Panc1 (cell line): ENCODE measurements at regions not wholly inside any gene's neighbourhood (a gene's known extent, or its start where the extent isn't known, plus 50 kb on each side); places are given as distances from the start of the nearest gene placed in this dataset.

ENCODE experiments used
- ATAC-seq: fragments of 200-7000 bp; cut with Tn5 transposase; 2 replicates; pipeline ENCODE4 v1.9.1; 2020; ENCODE audit warnings: mild to moderate bottlenecking, moderate library complexity
- BruUV-seq: library from RNA; stranded (reverse); fragments of 400-500 nt; replicated peaks from 2 replicates; lab custom pipeline; 2021; lab: Mats Ljungman, UMichigan
- CTCF ChIA-PET: fragments of 300-600 bp; sonication (Branson Sonifier 250); formaldehyde crosslinking; loops from one replicate; lab custom pipeline; 2022; ENCODE audit warnings: antibody characterized with exemption; lab: Charles Lee
- POLR2A ChIA-PET: fragments of 300-600 bp; sonication (Branson Sonifier 250); formaldehyde crosslinking; loops from one replicate; lab custom pipeline; 2022; ENCODE audit warnings: antibody characterized with exemption; lab: Charles Lee
- DNase-seq: peaks from one replicate; pipeline ENCODE4 v3.0.0-alpha.2; 2010; ENCODE audit warnings: low read depth, low spot score
- H3K27ac ChIP-seq: 2 replicates; pipeline ENCODE4 v1.5.1; 2011; ENCODE audit warnings: mild to moderate bottlenecking, low read length, inconsistent platforms
- H3K27me3 ChIP-seq: fragments of 200-500 bp; sonication (Bioruptor generic); 2 replicates; pipeline ENCODE4 v1.6.0; 2014; ENCODE audit warnings: low read length, inconsistent platforms; ENCODE audit not compliant: control insufficient read depth, insufficient read depth
- H3K36me3 ChIP-seq: fragments of 200-500 bp; sonication (Bioruptor generic); 2 replicates; pipeline ENCODE4 v1.5.1; 2014; ENCODE audit warnings: inconsistent platforms, mild to moderate bottlenecking, low read length, moderate library complexity; ENCODE audit not compliant: control insufficient read depth, insufficient read depth
- H3K4me1 ChIP-seq: 2 replicates; pipeline ENCODE4 v1.5.1; 2011; ENCODE audit warnings: inconsistent platforms, mild to moderate bottlenecking, low read length, moderate library complexity; ENCODE audit not compliant: control insufficient read depth, insufficient read depth
- H3K4me3 ChIP-seq, 2 experiments: 2 replicates each; pipeline ENCODE4 v1.5.1; 2011 to 2012; ENCODE audit warnings: low read depth in 2 of 2, low read length in 2 of 2, mild to moderate bottlenecking in 2 of 2, inconsistent platforms in 1 of 2, moderate library complexity in 1 of 2
- H3K9me3 ChIP-seq: fragments of 200-500 bp; sonication (Bioruptor generic); 2 replicates; pipeline ENCODE4 v1.5.1; 2014; ENCODE audit warnings: low read depth, mild to moderate bottlenecking, inconsistent platforms, low read length, moderate library complexity; ENCODE audit not compliant: control insufficient read depth, insufficient read depth
- POLR2AphosphoS5 ChIP-seq: IDR thresholded peaks from 2 replicates; pipeline ENCODE4 v1.6.1; 2012; ENCODE audit warnings: mild to moderate bottlenecking, low read depth, low read length, moderate library complexity
- REST ChIP-seq, 2 experiments: IDR thresholded peaks; 2 replicates each; pipeline ENCODE4 v1.6.1; 2011 to 2012; ENCODE audit warnings: low read depth in 2 of 2, control low read depth in 1 of 2, low read length in 1 of 2, mild to moderate bottlenecking in 1 of 2, moderate library complexity in 1 of 2; ENCODE audit not compliant: insufficient read depth in 1 of 2
- SIN3A ChIP-seq: IDR thresholded peaks from 2 replicates; pipeline ENCODE4 v1.6.1; 2012; ENCODE audit warnings: low read depth, mild to moderate bottlenecking, low read length, moderate library complexity, borderline replicate concordance; ENCODE audit not compliant: insufficient read depth
- TCF7L2 ChIP-seq: IDR thresholded peaks from 2 replicates; pipeline ENCODE4 v1.6.1; 2011; ENCODE audit warnings: mild to moderate bottlenecking, low read depth, low read length, inconsistent platforms
- in situ Hi-C: cut with HindIII; loops from 2 replicates; pipeline ENCODE4 v1.10.0; 2016; ENCODE audit warnings: low sequenced_read_pairs, low pct_unique_long_range_greater_than_20kb
- intact Hi-C: fragments of 100-400 bp; cut with micrococcal nuclease; formaldehyde crosslinking; loops from one replicate; pipeline ENCODE4 v1.10.0; 2022; ENCODE audit not compliant: unreplicated experiment
- TF ChIP-seq, protein P1 (sequence below): fragments of 450-650 bp; IDR thresholded peaks from 2 replicates; pipeline ENCODE4 v1.5.1; 2017; ENCODE audit warnings: mild to moderate bottlenecking

- CTCF ChIA-PET: no interaction called here
- Histone ChIP-seq H3K27ac (no peak overlapping the region), H3K4me3 (no peak overlapping the region), H3K4me1 (no peaks in the 10 kb centered on the region), H3K27me3 (no peaks in the 10 kb centered on the region; the same call in none of the 2 replicates), H3K36me3 (no peaks in the 10 kb centered on the region), H3K9me3 (no peaks in the 10 kb centered on the region)
- BruUV-seq: no TSS peak
- ATAC-seq (no peak), DNase-seq (no peak)
- POLR2A ChIA-PET: no interaction called here
- intact Hi-C loops: no loop called here
- TF ChIP-seq, protein P1, sequence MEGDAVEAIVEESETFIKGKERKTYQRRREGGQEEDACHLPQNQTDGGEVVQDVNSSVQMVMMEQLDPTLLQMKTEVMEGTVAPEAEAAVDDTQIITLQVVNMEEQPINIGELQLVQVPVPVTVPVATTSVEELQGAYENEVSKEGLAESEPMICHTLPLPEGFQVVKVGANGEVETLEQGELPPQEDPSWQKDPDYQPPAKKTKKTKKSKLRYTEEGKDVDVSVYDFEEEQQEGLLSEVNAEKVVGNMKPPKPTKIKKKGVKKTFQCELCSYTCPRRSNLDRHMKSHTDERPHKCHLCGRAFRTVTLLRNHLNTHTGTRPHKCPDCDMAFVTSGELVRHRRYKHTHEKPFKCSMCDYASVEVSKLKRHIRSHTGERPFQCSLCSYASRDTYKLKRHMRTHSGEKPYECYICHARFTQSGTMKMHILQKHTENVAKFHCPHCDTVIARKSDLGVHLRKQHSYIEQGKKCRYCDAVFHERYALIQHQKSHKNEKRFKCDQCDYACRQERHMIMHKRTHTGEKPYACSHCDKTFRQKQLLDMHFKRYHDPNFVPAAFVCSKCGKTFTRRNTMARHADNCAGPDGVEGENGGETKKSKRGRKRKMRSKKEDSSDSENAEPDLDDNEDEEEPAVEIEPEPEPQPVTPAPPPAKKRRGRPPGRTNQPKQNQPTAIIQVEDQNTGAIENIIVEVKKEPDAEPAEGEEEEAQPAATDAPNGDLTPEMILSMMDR: no peak
- in situ Hi-C loops: no loop called here
These were observed 73.3 kb upstream of the RALGPS2 start for GRCh38 chr1:178651742-178652141.

DNA sequence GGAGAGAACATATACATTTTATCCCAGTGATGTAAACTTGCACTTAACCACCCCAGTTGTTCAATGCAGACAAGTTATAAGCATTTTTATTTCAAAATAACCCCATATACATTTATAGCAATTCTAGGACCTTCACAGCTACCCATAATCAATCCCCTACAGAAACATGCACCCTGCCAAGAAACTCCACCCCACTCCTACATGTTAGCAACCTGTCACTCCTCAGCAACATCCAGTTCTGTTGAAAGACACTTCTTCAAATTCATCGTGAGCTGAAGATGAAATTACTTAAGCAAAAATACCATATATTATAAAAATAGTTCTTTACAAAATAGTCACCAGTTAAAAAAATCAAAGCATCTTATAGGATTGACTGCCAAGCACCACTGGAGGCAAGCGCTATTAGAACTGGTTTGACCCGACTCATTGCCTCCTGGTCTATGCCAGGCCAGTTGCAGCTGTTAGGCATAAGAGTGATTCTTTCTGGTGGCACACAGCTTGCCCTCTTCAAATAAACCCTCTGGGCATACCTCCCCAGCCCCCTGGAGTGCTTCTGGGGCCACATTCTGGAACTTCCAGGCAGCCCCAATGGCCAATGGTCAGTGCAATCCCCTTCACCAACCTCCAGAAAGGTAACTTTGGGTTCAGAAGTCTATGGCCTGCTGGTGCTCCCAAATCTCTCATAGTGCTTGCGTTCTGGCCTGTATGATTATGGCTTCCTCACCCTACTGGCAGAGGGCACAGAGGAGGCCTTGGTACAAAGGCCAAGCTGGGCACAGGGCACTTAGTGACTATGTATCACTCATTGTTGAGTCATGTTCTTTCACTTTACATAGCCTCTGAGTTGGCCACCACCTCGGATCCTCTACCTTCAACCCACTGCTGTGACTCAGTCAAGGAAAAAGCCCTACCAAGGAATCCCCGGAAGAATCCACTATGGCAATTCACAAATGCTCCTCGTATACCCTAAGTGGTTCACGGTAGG is 72.2 kb upstream of the RALGPS2 start:
- no peaks in the 10 kb centered on the region; the same call in 1 of the 2 replicates for H3K27me3 ChIP-seq
- no TSS peak for BruUV-seq
- ChIA-PET CTCF (no interaction called here), POLR2A (no interaction called here)
- H3K36me3 ChIP-seq: no peaks in the 10 kb centered on the region
- no peak overlapping the region for H3K4me3 ChIP-seq
- H3K4me1 ChIP-seq: no peaks in the 10 kb centered on the region
- intact Hi-C loops: no loop called here
- no peak overlapping the region for H3K27ac ChIP-seq
- DNase-seq (peak; percentile 27), ATAC-seq (peak; percentile 71)
- no peaks in the 10 kb centered on the region for H3K9me3 ChIP-seq
- in situ Hi-C loops: no loop called here
- TF ChIP-seq TCF7L2 (no peak), SIN3A (no peak), POLR2AphosphoS5 (no peak), REST (IDR thresholded peaks at IDR 0.05; ENCODE audit: insufficient read depth in 1 of 2, low read depth in 2 of 2, low read length in 1 of 2) (no peak)
- TF ChIP-seq, protein P1: no peak
